HEK293 (cell line): ENCODE measurements at regions not wholly inside any gene's neighbourhood (a gene's known extent, or its start where the extent isn't known, plus 50 kb on each side); places are given as distances from the start of the nearest gene placed in this dataset.

Experiments used
- CTCF ChIA-PET: fragments of 350-600 bp; formaldehyde crosslinking; extraction: SDS; loops from one replicate; lab custom pipeline; 2021; ENCODE audit warnings: antibody characterized with exemption; lab: Yijun Ruan, JAX
- POLR2A ChIA-PET: fragments of 300-600 bp; formaldehyde crosslinking; extraction: SDS; loops from one replicate; lab custom pipeline; 2020; ENCODE audit warnings: antibody characterized with exemption, inconsistent platforms; lab: Yijun Ruan, JAX
- H3K27ac ChIP-seq: fragments of 200-500 bp; sonication (Bioruptor generic); 2 replicates; pipeline ENCODE4 v1.5.1; 2014; ENCODE audit warnings: low read depth, low read length, control low read depth, inconsistent platforms; ENCODE audit errors: extremely low read depth
- H3K36me3 ChIP-seq, 2 experiments: fragments of 200-500 bp in 1 of 2; sonication (Bioruptor generic) in 1 of 2; 1 replicate in 1 of 2; 2 replicates in 1 of 2; pipeline ENCODE4 v1.5.1; 2014 to 2017; ENCODE audit warnings: inconsistent platforms in 2 of 2, low read length in 2 of 2; ENCODE audit not compliant: control insufficient read depth in 2 of 2, insufficient read depth in 1 of 2
- H3K4me1 ChIP-seq: fragments of 200-500 bp; sonication (Bioruptor generic); 2 replicates; pipeline ENCODE4 v1.5.1; 2014; ENCODE audit warnings: mild to moderate bottlenecking, low read length, inconsistent platforms; ENCODE audit not compliant: control insufficient read depth, insufficient read depth
- H3K4me3 ChIP-seq: 2 replicates; pipeline ENCODE4 v1.5.1; 2011; ENCODE audit warnings: low read depth, mild to moderate bottlenecking, control low read depth, low read length, moderate library complexity
- H3K9me3 ChIP-seq: fragments of 200-500 bp; sonication (Bioruptor generic); 2 replicates; pipeline ENCODE4 v1.5.1; 2014; ENCODE audit warnings: low read depth, low read length, inconsistent platforms; ENCODE audit not compliant: control insufficient read depth, insufficient read depth
- BCL11A ChIP-seq: fragments of 450-650 bp; formaldehyde crosslinking; IDR thresholded peaks from 2 replicates; pipeline ENCODE4 v1.5.1; 2016; ENCODE audit warnings: low read depth, missing biosample characterization, missing genetic modification characterization
- GLI4 ChIP-seq: fragments of 450-650 bp; formaldehyde crosslinking; IDR thresholded peaks from 2 replicates; pipeline ENCODE4 v1.5.1; 2016; ENCODE audit warnings: missing biosample characterization, missing genetic modification characterization
- MYNN ChIP-seq: fragments of 450-650 bp; formaldehyde crosslinking; IDR thresholded peaks from 2 replicates; pipeline ENCODE4 v1.5.1; 2016; ENCODE audit warnings: missing biosample characterization, missing genetic modification characterization, borderline replicate concordance
- PATZ1 ChIP-seq: fragments of 450-650 bp; formaldehyde crosslinking; IDR thresholded peaks from 2 replicates; pipeline ENCODE4 v1.5.1; 2016; ENCODE audit warnings: missing biosample characterization, missing genetic modification characterization
- PRDM10 ChIP-seq: fragments of 450-650 bp; formaldehyde crosslinking; IDR thresholded peaks from 2 replicates; pipeline ENCODE4 v1.5.1; 2016; ENCODE audit warnings: missing biosample characterization, missing genetic modification characterization
- TSHZ1 ChIP-seq: fragments of 450-650 bp; formaldehyde crosslinking; IDR thresholded peaks from 2 replicates; pipeline ENCODE4 v1.5.1; 2016; ENCODE audit warnings: missing biosample characterization, missing genetic modification characterization, borderline replicate concordance
- ZBTB7A ChIP-seq: fragments of 450-650 bp; formaldehyde crosslinking; IDR thresholded peaks from 2 replicates; pipeline ENCODE4 v1.5.1; 2016; ENCODE audit warnings: low read depth, missing biosample characterization, missing genetic modification characterization
- ZFHX2 ChIP-seq: fragments of 450-650 bp; formaldehyde crosslinking; conservative IDR thresholded peaks from 2 replicates; pipeline ENCODE4 v1.5.1; 2016; ENCODE audit warnings: missing biosample characterization, missing genetic modification characterization
- ZFP69B ChIP-seq: fragments of 450-650 bp; formaldehyde crosslinking; IDR thresholded peaks from 2 replicates; pipeline ENCODE4 v1.5.1; 2016; ENCODE audit warnings: missing biosample characterization, missing genetic modification characterization
- ZNF132 ChIP-seq: fragments of 450-650 bp; formaldehyde crosslinking; IDR thresholded peaks from 2 replicates; pipeline ENCODE4 v1.5.1; 2017; ENCODE audit warnings: missing biosample characterization, missing genetic modification characterization, borderline replicate concordance
- ZNF174 ChIP-seq: fragments of 450-650 bp; formaldehyde crosslinking; IDR thresholded peaks from 2 replicates; pipeline ENCODE4 v1.5.0; 2017; ENCODE audit warnings: missing biosample characterization, mild to moderate bottlenecking, missing genetic modification characterization
- ZNF211 ChIP-seq: fragments of 450-650 bp; formaldehyde crosslinking; IDR thresholded peaks from 2 replicates; pipeline ENCODE4 v1.5.1; 2016; ENCODE audit warnings: low read depth, missing biosample characterization, missing genetic modification characterization
- ZNF24 ChIP-seq: fragments of 450-650 bp; formaldehyde crosslinking; IDR thresholded peaks from 2 replicates; pipeline ENCODE4 v1.5.1; 2016; ENCODE audit warnings: missing biosample characterization, missing genetic modification characterization
- ZNF266 ChIP-seq: fragments of 450-650 bp; formaldehyde crosslinking; IDR thresholded peaks from 2 replicates; pipeline ENCODE4 v1.5.1; 2016; ENCODE audit warnings: missing biosample characterization, missing genetic modification characterization, low read depth
- ZNF274 ChIP-seq, 2 experiments: fragments of 200-500 bp in 1 of 2; fragments of 450-650 bp in 1 of 2; sonication (Bioruptor generic) in 1 of 2; formaldehyde crosslinking in 1 of 2; IDR thresholded peaks; 2 replicates each; pipeline versions ENCODE4 v1.5.1 to v1.6.1; 2014 to 2016; ENCODE audit warnings: borderline replicate concordance in 1 of 2, inconsistent platforms in 1 of 2, low read length in 1 of 2, missing biosample characterization in 1 of 2, missing genetic modification characterization in 1 of 2
- ZNF350 ChIP-seq: fragments of 450-650 bp; formaldehyde crosslinking; IDR thresholded peaks from 2 replicates; pipeline ENCODE4 v1.5.0; 2017; ENCODE audit warnings: missing biosample characterization, mild to moderate bottlenecking, missing genetic modification characterization
- ZNF596 ChIP-seq: fragments of 450-650 bp; IDR thresholded peaks from 2 replicates; pipeline ENCODE4 v1.5.0; 2018; ENCODE audit warnings: missing biosample characterization, mild to moderate bottlenecking, missing genetic modification characterization, moderate library complexity
- ZNF654 ChIP-seq: fragments of 450-650 bp; formaldehyde crosslinking; IDR thresholded peaks from 2 replicates; pipeline ENCODE4 v1.5.1; 2016; ENCODE audit warnings: low read depth, missing biosample characterization, missing genetic modification characterization
- ZSCAN5A ChIP-seq: fragments of 450-650 bp; formaldehyde crosslinking; IDR thresholded peaks from 2 replicates; pipeline ENCODE4 v1.5.1; 2016; ENCODE audit warnings: missing biosample characterization, missing genetic modification characterization

GRCh38 chr6:86789779-86790411 lies 147.4 kb upstream of the HTR1E start:
- POLR2A ChIA-PET: no interaction called here
- Histone ChIP-seq H3K9me3 (no peaks in the 10 kb centered on the region), H3K36me3 (no peaks in the 10 kb centered on the region), H3K4me1 (no peaks in the 10 kb centered on the region), H3K4me3 (no peak overlapping the region), H3K27ac (no peak overlapping the region)
- TF ChIP-seq ZNF266 (tag by site-specific recombination): no peak
- no peak for TF ChIP-seq PRDM10
- no peak for TF ChIP-seq TSHZ1 (tag by site-specific recombination)
- TF ChIP-seq ZNF174: no peak
- no peak for TF ChIP-seq ZFP69B (tag by site-specific recombination)
- no peak for TF ChIP-seq ZNF350
- no peak for TF ChIP-seq ZNF596 (tag by site-specific recombination)
- TF ChIP-seq ZNF211 (tag by site-specific recombination): no peak
- no peak for TF ChIP-seq GLI4 (tag by site-specific recombination)
- no peak for TF ChIP-seq BCL11A
- TF ChIP-seq ZNF132 (tag by site-specific recombination): no peak
- no peak for TF ChIP-seq ZBTB7A (tag by site-specific recombination)
- no peak for TF ChIP-seq ZNF274 (IDR thresholded peaks at IDR 0.05; ENCODE audit: low read length)
- TF ChIP-seq ZNF274 (tag by site-specific recombination; IDR thresholded peaks at IDR 0.05; ENCODE audit: borderline replicate concordance): no peak
- CTCF ChIA-PET: no interaction called here

- no peak overlapping the region for H3K27ac ChIP-seq
- no peaks in the 10 kb centered on the region for H3K9me3 ChIP-seq
- CTCF ChIA-PET: interaction anchor here (1.0 kb wide), 1 partner anchor 75 kb away, joined by 3 read pairs; no protein-coding TSS in a partner anchor
- no peaks in the 10 kb centered on the region for H3K36me3 ChIP-seq
- no peak overlapping the region for H3K4me3 ChIP-seq
- POLR2A ChIA-PET: no interaction called here
- H3K4me1 ChIP-seq: no peaks in the 10 kb centered on the region
- no peak for TF ChIP-seq TSHZ1 (tag by site-specific recombination)
- TF ChIP-seq ZSCAN5A (tag by site-specific recombination): no peak
- no peak for TF ChIP-seq PATZ1 (tag by site-specific recombination)
- no peak for TF ChIP-seq ZNF24 (tag by site-specific recombination)
- TF ChIP-seq MYNN (tag by site-specific recombination): no peak
- no peak for TF ChIP-seq ZFHX2 (tag by site-specific recombination)
- TF ChIP-seq ZNF654 (tag by site-specific recombination): no peak
Observed at GRCh38 chr6:86782328-86782727, 155.0 kb upstream of the HTR1E start.
